ENCODE measurements at regions not wholly inside any gene's neighbourhood (a gene's known extent, or its start where the extent isn't known, plus 50 kb on each side); places are given as distances from the start of the nearest gene placed in this dataset.

- H3K79me2 ChIP-seq (ENCODE audit: insufficient read depth, low read length) = no peaks in the 10 kb centered on the region
- H2AFZ ChIP-seq (ENCODE audit: low read length) = no peak overlapping the region
- H3K4me1 ChIP-seq (ENCODE audit: insufficient read depth, low read length, poor library complexity, severe bottlenecking) = no peaks in the 10 kb centered on the region
- H3K9me2 ChIP-seq (replicated peaks; ENCODE audit: low read depth, low read length) = no peaks in the 10 kb centered on the region
- H4K20me1 ChIP-seq (ENCODE audit: insufficient read depth, low read length, poor library complexity, severe bottlenecking) = no peaks in the 10 kb centered on the region
- no peak overlapping the region for H3K4me2 ChIP-seq (ENCODE audit: low read depth, low read length, poor library complexity, severe bottlenecking)
- no peaks in the 10 kb centered on the region for H3K27me3 ChIP-seq (ENCODE audit: insufficient read depth, low read length, poor library complexity, severe bottlenecking)
- H3K9me3 ChIP-seq (ENCODE audit: insufficient read depth, low read depth, low read length) = no peaks in the 10 kb centered on the region
- H3K4me3 ChIP-seq (ENCODE audit: low read length, poor library complexity, severe bottlenecking) = no peak overlapping the region
- TF ChIP-seq EZH2phosphoT487 (IDR thresholded peaks at IDR 0.05; ENCODE audit: borderline replicate concordance) (no peak), CTCF (conservative IDR thresholded peaks at IDR 0.05; ENCODE audit: low read length) (no peak)
- no peaks in the 10 kb centered on the region for H3F3A ChIP-seq (ENCODE audit: low read depth)
- H3K9ac ChIP-seq (ENCODE audit: low read depth, low read length, poor library complexity, severe bottlenecking) = no peak overlapping the region
- no peaks in the 10 kb centered on the region for H3K36me3 ChIP-seq (ENCODE audit: insufficient read depth, low read length)
These were observed 1652.4 kb upstream of the ACO1 start for GRCh38 chr9:30732060-30732459.

GRCh38 chr9:30744871-30745270, 1639.6 kb upstream of the ACO1 start:
- Histone ChIP-seq H3F3A (ENCODE audit: low read depth) (no peaks in the 10 kb centered on the region), H3K9ac (ENCODE audit: low read depth, low read length, poor library complexity, severe bottlenecking) (no peak overlapping the region), H3K4me1 (ENCODE audit: insufficient read depth, low read length, poor library complexity, severe bottlenecking) (no peaks in the 10 kb centered on the region), H3K79me2 (ENCODE audit: insufficient read depth, low read length) (no peaks in the 10 kb centered on the region), H3K4me3 (ENCODE audit: low read length, poor library complexity, severe bottlenecking) (no peak overlapping the region), H3K36me3 (ENCODE audit: insufficient read depth, low read length) (no peaks in the 10 kb centered on the region), H3K4me2 (ENCODE audit: low read depth, low read length, poor library complexity, severe bottlenecking) (no peak overlapping the region), H3K9me3 (ENCODE audit: insufficient read depth, low read depth, low read length) (no peaks in the 10 kb centered on the region), H3K9me2 (replicated peaks; ENCODE audit: low read depth, low read length) (no peaks in the 10 kb centered on the region), H3K27me3 (ENCODE audit: insufficient read depth, low read length, poor library complexity, severe bottlenecking) (no peaks in the 10 kb centered on the region), H2AFZ (ENCODE audit: low read length) (no peak overlapping the region), H4K20me1 (ENCODE audit: insufficient read depth, low read length, poor library complexity, severe bottlenecking) (no peaks in the 10 kb centered on the region)
- TF ChIP-seq EZH2phosphoT487 (IDR thresholded peaks at IDR 0.05; ENCODE audit: borderline replicate concordance) (no peak), CTCF (conservative IDR thresholded peaks at IDR 0.05; ENCODE audit: low read length) (no peak)

GRCh38 chr9:30746589-30746988, 1637.9 kb upstream of the ACO1 start:
- H3K4me2 ChIP-seq (ENCODE audit: low read depth, low read length, poor library complexity, severe bottlenecking) = no peak overlapping the region
- H3K4me1 ChIP-seq (ENCODE audit: insufficient read depth, low read length, poor library complexity, severe bottlenecking) = no peaks in the 10 kb centered on the region
- H3K9me2 ChIP-seq (replicated peaks; ENCODE audit: low read depth, low read length) = no peaks in the 10 kb centered on the region
- no peaks in the 10 kb centered on the region for H3F3A ChIP-seq (ENCODE audit: low read depth)
- H4K20me1 ChIP-seq (ENCODE audit: insufficient read depth, low read length, poor library complexity, severe bottlenecking) = no peaks in the 10 kb centered on the region
- TF ChIP-seq EZH2phosphoT487 (IDR thresholded peaks at IDR 0.05; ENCODE audit: borderline replicate concordance) = no peak
- no peak for TF ChIP-seq CTCF (conservative IDR thresholded peaks at IDR 0.05; ENCODE audit: low read length)
- no peaks in the 10 kb centered on the region for H3K79me2 ChIP-seq (ENCODE audit: insufficient read depth, low read length)
- no peaks in the 10 kb centered on the region for H3K36me3 ChIP-seq (ENCODE audit: insufficient read depth, low read length)
- H3K9ac ChIP-seq (ENCODE audit: low read depth, low read length, poor library complexity, severe bottlenecking) = no peak overlapping the region
- no peaks in the 10 kb centered on the region for H3K27me3 ChIP-seq (ENCODE audit: insufficient read depth, low read length, poor library complexity, severe bottlenecking)
- no peak overlapping the region for H3K4me3 ChIP-seq (ENCODE audit: low read length, poor library complexity, severe bottlenecking)
- no peak overlapping the region for H2AFZ ChIP-seq (ENCODE audit: low read length)
- no peaks in the 10 kb centered on the region for H3K9me3 ChIP-seq (ENCODE audit: insufficient read depth, low read depth, low read length)

All from Loucy (cell line).